Prostate gland (tissue), 2 donors: ENCODE measurements at regions not wholly inside any gene's neighbourhood (a gene's known extent, or its start where the extent isn't known, plus 50 kb on each side); places are given as distances from the start of the nearest gene placed in this dataset.

Source experiments
- CTCF ChIP-seq, 4 experiments: fragments of 200-600 bp in 2 of 4; fragments of 450-650 bp in 2 of 4; sonication (generic) in 2 of 4; IDR thresholded peaks; 1 replicate in 3 of 4; 2 replicates in 1 of 4; pipeline ENCODE4 v1.5.1; 2016 to 2019; ENCODE audit warnings: antibody characterized with exemption in 4 of 4, mild to moderate bottlenecking in 2 of 4, moderate library complexity in 2 of 4
- POLR2A ChIP-seq: fragments of 450-650 bp; IDR thresholded peaks from one replicate; pipeline ENCODE4 v1.6.1; 2016; ENCODE audit warnings: antibody characterized with exemption, mild to moderate bottlenecking
- POLR2AphosphoS5 ChIP-seq: sonication (generic); formaldehyde crosslinking; IDR thresholded peaks from one replicate; pipeline ENCODE4 v1.6.1; 2017; ENCODE audit warnings: antibody characterized with exemption

DNA sequence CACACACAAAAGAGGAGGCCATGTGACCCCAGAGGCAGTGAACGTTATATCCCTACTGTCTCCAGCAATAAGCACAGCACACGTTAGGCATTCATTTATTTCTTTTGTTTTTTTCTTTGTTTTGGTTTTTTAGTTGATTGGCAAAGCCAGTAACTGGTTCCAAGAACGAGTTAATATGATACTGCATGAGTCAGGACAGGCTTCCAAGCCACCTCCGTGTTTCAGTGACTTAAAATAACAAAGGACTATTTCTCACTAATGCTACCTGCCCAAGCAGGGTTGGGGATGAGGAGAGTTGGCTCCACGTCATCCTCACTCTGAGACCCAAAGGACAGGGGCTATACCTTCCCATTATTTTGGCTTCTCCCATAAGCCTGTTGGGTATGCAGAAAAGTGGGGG lies 130.5 kb downstream of the ST8SIA2 start:
- no peak for TF ChIP-seq POLR2AphosphoS5
- TF ChIP-seq CTCF (IDR thresholded peaks at IDR 0.05): no peak
- no peak for TF ChIP-seq POLR2A
